HUES48 (cell line): ENCODE measurements at regions not wholly inside any gene's neighbourhood (a gene's known extent, or its start where the extent isn't known, plus 50 kb on each side); places are given as distances from the start of the nearest gene placed in this dataset.

Experiments
- H3K27ac ChIP-seq: one replicate; pipeline ENCODE4 v1.7.0; 2013; ENCODE audit warnings: low read depth, low read length, inconsistent platforms
- H3K27me3 ChIP-seq: 2 replicates; pipeline ENCODE4 v1.6.1; 2013; ENCODE audit warnings: mild to moderate bottlenecking, low read length; ENCODE audit not compliant: control insufficient read depth, insufficient read depth
- H3K36me3 ChIP-seq: 2 replicates; pipeline ENCODE4 v1.6.1; 2013; ENCODE audit warnings: low read length; ENCODE audit not compliant: control insufficient read depth, insufficient read depth
- H3K4me1 ChIP-seq: 2 replicates; pipeline ENCODE4 v1.6.1; 2013; ENCODE audit warnings: mild to moderate bottlenecking, low read length; ENCODE audit not compliant: control insufficient read depth, insufficient read depth
- H3K4me3 ChIP-seq: 2 replicates; pipeline ENCODE4 v1.5.1; 2013; ENCODE audit warnings: mild to moderate bottlenecking, low read depth, low read length
- H3K9ac ChIP-seq: 2 replicates; pipeline ENCODE4 v1.6.1; 2013; ENCODE audit warnings: mild to moderate bottlenecking, low read depth, low read length, moderate library complexity
- H3K9me3 ChIP-seq: 2 replicates; pipeline ENCODE4 v1.6.1; 2013; ENCODE audit warnings: low read length; ENCODE audit not compliant: control insufficient read depth, insufficient read depth

GRCh38 chr2:78024996-78025395 is 502.8 kb upstream of the LRRTM4 start:
- no peaks in the 10 kb centered on the region for H3K4me1 ChIP-seq
- no peak overlapping the region for H3K4me3 ChIP-seq
- no peak overlapping the region for H3K27ac ChIP-seq
- no peak overlapping the region for H3K9ac ChIP-seq
- H3K36me3 ChIP-seq = no peaks in the 10 kb centered on the region
- no peaks in the 10 kb centered on the region for H3K27me3 ChIP-seq
- peaks cover 31% of the 10 kb centered on the region for H3K9me3 ChIP-seq

DNA sequence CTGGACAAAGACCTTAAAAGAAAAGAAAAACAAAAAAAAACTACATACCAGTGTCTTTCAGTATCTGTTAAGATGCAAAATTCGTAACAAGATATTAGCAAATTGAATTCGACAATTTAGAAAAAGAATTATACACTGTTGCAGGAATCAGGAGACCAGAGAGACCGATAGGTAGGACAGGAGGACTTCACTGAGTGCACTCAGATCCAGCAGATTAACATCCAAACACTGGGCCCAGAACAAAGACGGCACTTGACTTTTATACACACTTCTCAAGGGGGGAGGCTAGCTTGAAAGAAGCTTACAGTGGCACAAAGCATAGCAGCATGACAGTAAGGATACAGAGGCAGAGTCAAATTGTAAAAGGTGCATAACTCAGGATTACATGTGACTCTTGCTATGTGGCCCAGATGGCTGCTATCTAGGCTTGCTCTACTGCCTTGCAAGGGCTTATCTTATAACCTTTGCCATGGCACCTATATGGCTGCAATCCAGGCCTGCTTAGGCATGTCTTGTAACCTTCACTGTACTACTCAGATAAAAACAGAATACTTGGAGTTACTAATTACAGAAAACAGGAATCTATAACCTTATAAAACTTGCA is 507.3 kb upstream of the LRRTM4 start:
- Histone ChIP-seq H3K4me3 (peak overlapping the region; percentile 26; the same call in 1 of the 2 replicates), H3K9ac (no peak overlapping the region), H3K27me3 (no peaks in the 10 kb centered on the region), H3K27ac (no peak overlapping the region), H3K4me1 (no peaks in the 10 kb centered on the region), H3K9me3 (peaks cover 47% of the 10 kb centered on the region), H3K36me3 (no peaks in the 10 kb centered on the region)

DNA sequence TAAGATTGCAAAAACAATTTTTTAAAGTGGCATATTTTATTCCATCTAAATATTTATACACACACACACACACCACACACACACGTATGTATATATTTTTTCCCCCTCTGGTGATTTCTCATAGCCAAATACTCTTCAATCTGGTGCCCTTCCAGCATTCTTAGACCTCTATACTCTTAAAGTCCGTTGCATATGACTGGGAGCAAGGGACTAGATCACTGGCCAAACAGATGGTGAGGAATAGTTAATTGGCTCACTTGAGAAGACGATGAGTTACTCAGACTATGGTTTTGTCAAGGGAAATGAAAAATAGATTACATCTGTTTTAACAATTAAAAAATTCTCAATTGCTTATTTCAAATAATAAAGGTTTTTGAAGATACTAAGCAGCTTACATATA is 512.5 kb upstream of the LRRTM4 start:
- Histone ChIP-seq H3K4me3 (no peak overlapping the region), H3K27ac (peak overlapping the region; percentile 92), H3K4me1 (peaks cover 19% of the 10 kb centered on the region)

GRCh38 chr2:78035804-78036203 is 513.6 kb upstream of the LRRTM4 start:
- Histone ChIP-seq H3K9me3 (peaks cover 8% of the 10 kb centered on the region), H3K27ac (peak overlapping the region; percentile 92), H3K27me3 (no peaks in the 10 kb centered on the region), H3K4me1 (peaks cover 19% of the 10 kb centered on the region), H3K4me3 (no peak overlapping the region), H3K9ac (no peak overlapping the region), H3K36me3 (no peaks in the 10 kb centered on the region)

More for the DNA sequence above, 512.5 kb upstream of the LRRTM4 start:
- no peak overlapping the region for H3K9ac ChIP-seq
- peaks cover 19% of the 10 kb centered on the region for H3K9me3 ChIP-seq
- no peaks in the 10 kb centered on the region for H3K36me3 ChIP-seq
- H3K27me3 ChIP-seq = no peaks in the 10 kb centered on the region

GRCh38 chr2:78051480-78051879 is 529.3 kb upstream of the LRRTM4 start:
- no peak overlapping the region for H3K4me3 ChIP-seq
- H3K36me3 ChIP-seq = no peaks in the 10 kb centered on the region
- no peak overlapping the region for H3K27ac ChIP-seq
- H3K9ac ChIP-seq = no peak overlapping the region
- H3K27me3 ChIP-seq = no peaks in the 10 kb centered on the region
- H3K9me3 ChIP-seq = peaks cover 20% of the 10 kb centered on the region
- no peaks in the 10 kb centered on the region for H3K4me1 ChIP-seq

- no peak overlapping the region for H3K27ac ChIP-seq
- no peaks in the 10 kb centered on the region for H3K4me1 ChIP-seq
- H3K9ac ChIP-seq = no peak overlapping the region
- no peaks in the 10 kb centered on the region for H3K36me3 ChIP-seq
- H3K4me3 ChIP-seq = no peak overlapping the region
- H3K27me3 ChIP-seq = no peaks in the 10 kb centered on the region
- H3K9me3 ChIP-seq = no peaks in the 10 kb centered on the region; the same call in 1 of the 2 replicates
These were observed 534.8 kb upstream of the LRRTM4 start for GRCh38 chr2:78056976-78057375.

DNA sequence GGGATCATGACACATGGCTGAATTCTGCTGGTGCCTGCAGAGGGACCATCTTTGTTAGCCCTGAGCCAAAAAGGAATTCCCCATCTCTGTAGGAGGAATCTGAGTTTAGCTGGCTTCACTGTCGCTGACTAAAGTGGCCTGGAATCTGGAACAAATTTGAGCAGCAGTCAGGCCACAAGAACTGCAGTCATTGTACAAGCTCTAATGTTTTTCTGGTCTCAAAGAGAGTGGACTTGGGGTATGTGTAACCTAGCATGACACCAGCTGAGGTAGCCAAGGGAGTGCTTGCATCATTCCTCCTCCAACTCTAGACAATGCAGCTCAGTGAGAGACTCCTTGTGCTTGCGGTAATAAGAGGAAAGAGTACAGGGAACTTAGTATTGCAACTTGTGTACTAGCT is 539.1 kb upstream of the LRRTM4 start:
- Histone ChIP-seq H3K9me3 (no peaks in the 10 kb centered on the region), H3K4me1 (no peaks in the 10 kb centered on the region), H3K9ac (no peak overlapping the region), H3K27ac (no peak overlapping the region), H3K4me3 (no peak overlapping the region), H3K36me3 (no peaks in the 10 kb centered on the region), H3K27me3 (no peaks in the 10 kb centered on the region)

DNA sequence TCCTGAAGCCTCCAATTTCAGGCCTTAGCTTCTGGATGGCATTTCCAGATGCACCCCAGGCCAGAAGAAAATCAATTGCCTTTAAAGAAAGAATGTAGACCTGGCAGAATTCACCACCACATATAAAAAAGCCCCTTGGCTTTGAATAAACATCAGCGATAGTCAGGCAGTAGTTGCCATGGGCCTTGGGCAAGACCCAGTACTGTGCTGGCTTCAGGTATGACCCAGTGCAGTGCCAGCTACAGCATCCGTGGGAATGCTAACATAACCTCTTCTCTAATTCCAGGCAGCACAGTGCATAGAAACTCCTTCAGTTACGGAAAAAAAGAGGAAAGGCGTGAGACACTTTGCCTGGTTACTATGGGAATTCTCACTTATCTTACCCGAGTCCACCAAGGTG is 539.6 kb upstream of the LRRTM4 start:
- Histone ChIP-seq H3K9ac (no peak overlapping the region), H3K4me1 (no peaks in the 10 kb centered on the region), H3K27ac (no peak overlapping the region), H3K36me3 (no peaks in the 10 kb centered on the region), H3K4me3 (no peak overlapping the region), H3K27me3 (no peaks in the 10 kb centered on the region), H3K9me3 (no peaks in the 10 kb centered on the region)

DNA sequence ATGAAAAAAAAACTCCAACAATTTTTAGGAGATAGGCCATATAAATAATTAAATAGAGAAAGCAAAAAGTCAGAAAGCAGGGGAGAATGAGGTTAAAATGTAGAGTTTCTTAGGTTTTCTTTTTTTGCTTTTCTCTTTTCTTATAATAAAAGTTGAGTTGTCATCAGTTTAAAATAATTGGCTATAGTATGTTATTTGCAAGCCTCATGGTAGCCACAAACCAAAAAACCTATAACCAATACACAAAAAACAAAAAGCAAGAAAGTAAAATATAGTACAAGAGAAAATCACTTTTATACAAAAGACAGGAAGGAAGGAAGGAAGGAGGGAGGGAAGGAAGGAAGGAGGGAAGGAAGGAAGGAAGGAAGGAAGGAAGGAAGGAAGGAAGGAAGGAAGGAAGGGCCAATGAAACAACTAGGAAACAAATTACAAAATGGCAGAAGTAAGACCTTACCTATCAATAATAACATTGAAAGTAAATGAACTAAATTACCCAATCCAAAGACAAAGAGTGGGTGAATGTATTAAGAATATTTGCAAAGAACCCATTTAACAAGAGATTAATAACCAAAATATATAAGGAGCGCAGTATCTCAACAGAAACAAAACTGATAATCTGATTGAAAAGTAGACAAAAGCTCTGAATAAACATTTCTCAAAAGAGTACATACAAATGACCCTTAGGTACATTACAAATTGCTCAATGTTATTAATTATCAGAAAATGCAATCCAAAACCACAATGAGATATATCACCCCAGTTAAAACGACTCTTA is 541.3 kb upstream of the LRRTM4 start:
- Histone ChIP-seq H3K4me1 (no peaks in the 10 kb centered on the region), H3K9ac (no peak overlapping the region), H3K4me3 (no peak overlapping the region), H3K27ac (no peak overlapping the region), H3K27me3 (no peaks in the 10 kb centered on the region), H3K36me3 (no peaks in the 10 kb centered on the region), H3K9me3 (no peaks in the 10 kb centered on the region)

- Histone ChIP-seq H3K27ac (no peak overlapping the region), H3K4me1 (no peaks in the 10 kb centered on the region), H3K9ac (no peak overlapping the region), H3K4me3 (no peak overlapping the region), H3K27me3 (no peaks in the 10 kb centered on the region), H3K9me3 (no peaks in the 10 kb centered on the region), H3K36me3 (no peaks in the 10 kb centered on the region)
These were observed 543.2 kb upstream of the LRRTM4 start for GRCh38 chr2:78065366-78065765.

DNA sequence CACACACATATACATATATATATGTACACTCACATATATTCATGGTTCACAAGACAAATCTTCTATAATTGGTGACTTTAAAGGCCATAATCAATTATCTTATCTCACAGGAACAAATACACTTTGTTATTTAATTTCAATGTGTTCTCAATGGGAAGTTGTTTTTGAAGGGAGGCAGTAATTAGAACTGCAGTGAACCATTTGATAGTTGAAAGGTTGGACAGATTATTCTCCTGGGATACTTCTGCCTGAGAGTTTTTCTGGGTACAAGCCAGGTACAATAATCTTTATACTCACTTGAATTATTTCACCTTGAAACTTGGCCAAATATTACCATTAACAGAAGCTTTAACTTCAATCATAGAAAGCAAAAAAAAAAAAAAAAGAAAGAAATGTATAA is 546.6 kb upstream of the LRRTM4 start:
- Histone ChIP-seq H3K27me3 (no peaks in the 10 kb centered on the region), H3K36me3 (no peaks in the 10 kb centered on the region), H3K4me3 (no peak overlapping the region), H3K27ac (no peak overlapping the region), H3K9me3 (no peaks in the 10 kb centered on the region), H3K4me1 (no peaks in the 10 kb centered on the region), H3K9ac (no peak overlapping the region)
